SK-N-SH (cell line): ENCODE measurements at regions not wholly inside any gene's neighbourhood (a gene's known extent, or its start where the extent isn't known, plus 50 kb on each side); places are given as distances from the start of the nearest gene placed in this dataset.
"Not testable (repeated sequence)": the region's sequence is repeated elsewhere in the genome, so short reads cannot be mapped to it uniquely, and the experiment has no call there.

Experiments
- CTCF ChIA-PET: fragments of 300-600, 350-600 bp; formaldehyde crosslinking; extraction: SDS; loops from one replicate; lab custom pipeline; 2021; lab: Yijun Ruan, JAX
- POLR2A ChIA-PET: fragments of 350-600 bp; sonication (Branson Sonifier 250); formaldehyde crosslinking; extraction: SDS; loops from one replicate; lab custom pipeline; 2020; ENCODE audit warnings: antibody characterized with exemption, inconsistent platforms; lab: Yijun Ruan, JAX
- DNase-seq: peaks from one replicate; pipeline ENCODE4 v3.0.0; 2012
- H2AFZ ChIP-seq: fragments of 200-600 bp; sonication (generic); 2 replicates; pipeline ENCODE4 v1.8.1; 2016; ENCODE audit warnings: antibody characterized with exemption, mild to moderate bottlenecking, low read depth
- H3F3A ChIP-seq: fragments of 200-600 bp; sonication (generic); replicated peaks from 2 replicates; pipeline ENCODE3; 2016; ENCODE audit warnings: antibody characterized with exemption, mild to moderate bottlenecking; ENCODE audit not compliant: insufficient read depth
- H3K27ac ChIP-seq, 2 experiments: fragments of 200-500 bp in 1 of 2; fragments of 200-600 bp in 1 of 2; sonication (Bioruptor generic) in 1 of 2; sonication (generic), shearing (Covaris generic) in 1 of 2; 2 replicates each; pipeline versions ENCODE4 v1.5.1 to v1.6.1; 2014 to 2016; ENCODE audit warnings: low read depth in 2 of 2, inconsistent platforms in 1 of 2, low read length in 1 of 2, mild to moderate bottlenecking in 1 of 2, mixed read lengths in 1 of 2
- H3K27me3 ChIP-seq: fragments of 200-600 bp; sonication (generic), shearing (Covaris generic); 2 replicates; pipeline ENCODE4 v1.6.1; 2016; ENCODE audit warnings: mixed run types; ENCODE audit not compliant: insufficient read depth
- H3K36me3 ChIP-seq, 2 experiments: fragments of 200-500 bp in 1 of 2; fragments of 200-600 bp in 1 of 2; sonication (Bioruptor generic) in 1 of 2; sonication (generic) in 1 of 2; replicated peaks in 1 of 2; 2 replicates each; pipeline versions ENCODE3 to v1.5.1; 2014 to 2016; ENCODE audit warnings: low read length in 1 of 2, mild to moderate bottlenecking in 1 of 2; ENCODE audit not compliant: insufficient read depth in 2 of 2, control insufficient read depth in 1 of 2
- H3K4me1 ChIP-seq, 2 experiments: fragments of 200-500 bp in 1 of 2; fragments of 200-600 bp in 1 of 2; sonication (Bioruptor generic) in 1 of 2; sonication (generic), shearing (Covaris generic) in 1 of 2; 2 replicates each; pipeline versions ENCODE4 v1.5.1 to v1.6.1; 2014 to 2016; ENCODE audit warnings: low read depth in 1 of 2, low read length in 1 of 2, mixed run types in 1 of 2; ENCODE audit not compliant: insufficient read depth in 2 of 2, control insufficient read depth in 1 of 2
- H3K4me2 ChIP-seq: fragments of 200-600 bp; sonication (generic), shearing (Covaris generic); 2 replicates; pipeline ENCODE4 v1.6.1; 2017; ENCODE audit warnings: mixed run types
- H3K4me3 ChIP-seq, 2 experiments: fragments of 200-500 bp in 1 of 2; fragments of 200-600 bp in 1 of 2; sonication (Bioruptor generic) in 1 of 2; sonication (generic), shearing (Covaris generic) in 1 of 2; 2 replicates each; pipeline versions ENCODE4 v1.5.1 to v1.8.1; 2014 to 2016; ENCODE audit warnings: low read depth in 2 of 2, inconsistent platforms in 1 of 2, low read length in 1 of 2, mild to moderate bottlenecking in 1 of 2, mixed read lengths in 1 of 2, moderate library complexity in 1 of 2
- H3K79me2 ChIP-seq: fragments of 200-600 bp; sonication (generic); 2 replicates; pipeline ENCODE4 v1.8.1; 2017; ENCODE audit warnings: mild to moderate bottlenecking; ENCODE audit not compliant: insufficient read depth
- H3K9ac ChIP-seq: fragments of 200-600 bp; sonication (generic); 2 replicates; pipeline ENCODE4 v1.6.1; 2017; ENCODE audit warnings: mixed run types
- H3K9me2 ChIP-seq: fragments of 200-600 bp; sonication (generic); 2 replicates; pipeline ENCODE4 v1.6.1; 2017; ENCODE audit warnings: mixed run types
- H3K9me3 ChIP-seq: fragments of 200-600 bp; sonication (generic); 2 replicates; pipeline ENCODE4 v1.6.1; 2017; ENCODE audit warnings: mixed run types, mild to moderate bottlenecking, moderate library complexity
- H4K20me1 ChIP-seq: fragments of 200-600 bp; sonication (generic); 2 replicates; pipeline ENCODE4 v1.6.1; 2017; ENCODE audit warnings: mild to moderate bottlenecking, mixed run types; ENCODE audit not compliant: insufficient read depth
- CHD2 ChIP-seq: fragments of 150-350 bp; IDR thresholded peaks from 2 replicates; pipeline ENCODE4 v1.6.1; 2018; ENCODE audit warnings: low read length; ENCODE audit not compliant: partially characterized antibody
- FOXJ3 ChIP-seq: sonication (generic); formaldehyde crosslinking; IDR thresholded peaks from 2 replicates; pipeline ENCODE4 v1.5.1; 2020; ENCODE audit warnings: mild to moderate bottlenecking, missing genetic modification reagents
- FOXM1 ChIP-seq: IDR thresholded peaks from 2 replicates; pipeline ENCODE4 v1.4.0; 2012; ENCODE audit warnings: low read depth, mild to moderate bottlenecking
- JUND ChIP-seq: IDR thresholded peaks from 2 replicates; pipeline ENCODE4 v1.4.0; 2012
- MAX ChIP-seq: IDR thresholded peaks from 2 replicates; pipeline ENCODE4 v1.4.0; 2012; ENCODE audit warnings: low read depth
- MXI1 ChIP-seq: IDR thresholded peaks from 2 replicates; pipeline ENCODE4 v1.6.1; 2012; ENCODE audit warnings: mild to moderate bottlenecking, low read depth, low read length, improper control_type of control experiment
- NFIC ChIP-seq: IDR thresholded peaks from 2 replicates; pipeline ENCODE4 v1.4.0; 2012; ENCODE audit warnings: borderline replicate concordance
- NRF1 ChIP-seq: IDR thresholded peaks from 2 replicates; pipeline ENCODE4 v1.6.1; 2012; ENCODE audit warnings: low read depth, mild to moderate bottlenecking, low read length
- PBX3 ChIP-seq: IDR thresholded peaks from 2 replicates; pipeline ENCODE4; 2012
- POLR2AphosphoS5 ChIP-seq: IDR thresholded peaks from 2 replicates; pipeline ENCODE4 v1.6.1; 2012; ENCODE audit warnings: low read depth, low read length
- RAD21 ChIP-seq: IDR thresholded peaks from 2 replicates; pipeline ENCODE4 v1.6.1; 2012; ENCODE audit warnings: mild to moderate bottlenecking, low read length
- RXRA ChIP-seq: IDR thresholded peaks from 2 replicates; pipeline ENCODE4 v1.4.0; 2012; ENCODE audit warnings: low read depth, mild to moderate bottlenecking, borderline replicate concordance
- SIN3A ChIP-seq: IDR thresholded peaks from 2 replicates; pipeline ENCODE4 v1.6.1; 2012; ENCODE audit warnings: low read depth, mild to moderate bottlenecking, low read length, moderate library complexity, borderline replicate concordance
- TCF12 ChIP-seq: IDR thresholded peaks from 2 replicates; pipeline ENCODE4 v1.4.0; 2012
- TEAD4 ChIP-seq: IDR thresholded peaks from 2 replicates; pipeline ENCODE4 v1.4.0; 2012; ENCODE audit warnings: mild to moderate bottlenecking, borderline replicate concordance; ENCODE audit not compliant: insufficient read depth
- USF1 ChIP-seq: IDR thresholded peaks from 2 replicates; pipeline ENCODE4 v1.4.0; 2012; ENCODE audit warnings: low read depth, borderline replicate concordance
- WGBS: methylation state at CpG from one replicate; pipeline ENCODE4 v1.1.6; 2017; ENCODE audit warnings: low lambda C conversion rate; 5-methylcytosine and 5-hydroxymethylcytosine counted together

GRCh38 chr18:73352546-73352945 is 484.8 kb upstream of the NETO1 start (continued):
- no peak for TF ChIP-seq NRF1
- no peak for TF ChIP-seq MAX
- TF ChIP-seq SIN3A, result no peak

- no peaks in the 10 kb centered on the region for H3K4me1 ChIP-seq
- no peak overlapping the region for H3K9ac ChIP-seq
- peak overlapping the region; percentile 46; the same call in 1 of the 2 replicates for H3K4me2 ChIP-seq
- DNase-seq, result no peak
- H3K27me3 ChIP-seq, result no peaks in the 10 kb centered on the region
- H3F3A ChIP-seq, result no peaks in the 10 kb centered on the region
- no peaks in the 10 kb centered on the region for H3K79me2 ChIP-seq
- no peaks in the 10 kb centered on the region for H3K9me3 ChIP-seq
- H3K27ac ChIP-seq, result no peak overlapping the region
- POLR2A ChIA-PET, result no interaction called here
- 0% methylated on average over 8 of the region's 8 CpGs for WGBS
- no peaks in the 10 kb centered on the region for H4K20me1 ChIP-seq
- H3K36me3 ChIP-seq, result no peaks in the 10 kb centered on the region
- H2AFZ ChIP-seq, result 0 out of 2 replicates have a peak overlapping the region, but pooled peaks have one; percentile 1
- TF ChIP-seq CHD2, result no peak
- peak; percentile 14; the same call in 1 of the 2 replicates for TF ChIP-seq JUND
- TF ChIP-seq POLR2AphosphoS5, result no peak
- no peak for TF ChIP-seq FOXM1
- peak overlapping the region; percentile 19 to 45; a peak in 3 of 4 replicates for H3K4me3 ChIP-seq
- CTCF ChIA-PET, result no interaction called here
- H3K9me2 ChIP-seq, result no peaks in the 10 kb centered on the region
These were observed 472.6 kb upstream of the NETO1 start for GRCh38 chr18:73340135-73340977.

GRCh38 chr18:73331212-73331772 is 463.5 kb upstream of the NETO1 start:
- H3K79me2 ChIP-seq, result no peaks in the 10 kb centered on the region
- H3K4me1 ChIP-seq, result no peaks in the 10 kb centered on the region
- H3K36me3 ChIP-seq, result no peaks in the 10 kb centered on the region
- CTCF ChIA-PET, result no interaction called here
- H3K9me3 ChIP-seq, result no peaks in the 10 kb centered on the region
- 18% methylated on average over 4 of the region's 4 CpGs for WGBS
- no peak overlapping the region for H3K4me3 ChIP-seq
- H4K20me1 ChIP-seq, result no peaks in the 10 kb centered on the region
- H3K27me3 ChIP-seq, result no peaks in the 10 kb centered on the region; the same call in 1 of the 2 replicates
- no peaks in the 10 kb centered on the region for H3K9me2 ChIP-seq
- H3F3A ChIP-seq, result no peaks in the 10 kb centered on the region
- no peak overlapping the region for H2AFZ ChIP-seq
- POLR2A ChIA-PET, result no interaction called here
- TF ChIP-seq PBX3 (no peak), USF1 (no peak), MXI1 (no peak), TCF12 (no peak), FOXJ3 (CRISPR knock-in tag) (no peak), RAD21 (no peak), NFIC (no peak), TEAD4 (no peak), NRF1 (no peak), RXRA (no peak)
- DNase-seq, result no peak
- H3K9ac ChIP-seq, result no peak overlapping the region
- no peak overlapping the region for H3K27ac ChIP-seq
- H3K4me2 ChIP-seq, result no peak overlapping the region

- H3F3A ChIP-seq, H2AFZ ChIP-seq, H3K4me2 ChIP-seq, H3K27ac ChIP-seq, DNase-seq, H3K4me3 ChIP-seq, H3K9me2 ChIP-seq, H3K36me3 ChIP-seq, H3K79me2 ChIP-seq, H3K9me3 ChIP-seq, POLR2A ChIA-PET, CTCF ChIA-PET, H4K20me1 ChIP-seq, H3K9ac ChIP-seq, H3K27me3 ChIP-seq, H3K4me1 ChIP-seq: not testable (repeated sequence)
- WGBS, result 5% methylated on average over 6 of the region's 6 CpGs
These were observed 462.3 kb upstream of the NETO1 start for GRCh38 chr18:73330106-73330505.
